HL-60 (cell line): ENCODE measurements at regions not wholly inside any gene's neighbourhood (a gene's known extent, or its start where the extent isn't known, plus 50 kb on each side); places are given as distances from the start of the nearest gene placed in this dataset.

Source experiments
- POLR2AphosphoS5 ChIP-seq: IDR thresholded peaks from 2 replicates; pipeline ENCODE4 v1.6.1; 2012; ENCODE audit warnings: low read depth
- TF ChIP-seq, protein P1 (sequence below): IDR thresholded peaks from one replicate; pipeline ENCODE4 v1.5.1; 2011; ENCODE audit warnings: low read length, control low read depth, inconsistent platforms; ENCODE audit not compliant: insufficient read depth
- TF ChIP-seq, protein P2 (sequence below): IDR thresholded peaks from 2 replicates; pipeline ENCODE4 v1.6.1; 2012; ENCODE audit warnings: low read depth; ENCODE audit not compliant: insufficient replicate concordance

DNA sequence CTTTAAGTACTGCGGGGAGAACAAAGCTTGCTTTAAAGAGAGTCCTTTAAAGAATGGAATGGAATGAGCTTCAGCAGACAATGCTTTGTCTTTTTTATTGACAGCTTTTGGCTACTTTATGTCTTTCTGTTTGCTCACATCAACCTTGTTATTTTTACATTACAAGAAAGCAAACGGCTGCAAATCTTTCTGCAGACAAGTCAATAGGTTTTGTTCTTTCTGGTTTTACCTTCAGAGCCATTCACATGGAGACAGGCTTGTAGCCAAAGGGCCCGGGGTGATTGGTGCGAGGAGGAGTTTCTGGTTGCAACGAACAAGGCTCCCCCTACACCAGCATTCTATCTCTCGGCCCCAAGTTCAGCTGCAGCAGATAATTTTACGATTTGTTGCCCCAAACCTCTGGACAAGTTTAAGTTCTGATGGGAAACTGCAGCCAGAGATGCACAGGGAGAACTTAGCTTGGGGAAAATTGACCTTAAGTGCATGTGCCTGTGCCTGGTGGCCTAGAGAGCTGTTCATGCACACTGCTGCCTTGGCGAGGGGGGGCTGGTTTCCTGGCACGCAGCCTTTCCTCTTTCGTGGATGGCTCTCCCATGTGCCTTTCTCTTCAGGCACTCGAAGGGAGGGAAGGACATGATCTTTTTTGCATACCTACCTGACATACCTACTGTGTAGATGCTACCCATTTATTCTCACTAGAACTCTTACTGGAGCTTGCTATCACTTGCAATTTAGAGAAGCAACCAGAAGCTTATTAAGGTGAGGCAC, 543.2 kb downstream of the DCDC2C start:
- TF ChIP-seq, protein P1, sequence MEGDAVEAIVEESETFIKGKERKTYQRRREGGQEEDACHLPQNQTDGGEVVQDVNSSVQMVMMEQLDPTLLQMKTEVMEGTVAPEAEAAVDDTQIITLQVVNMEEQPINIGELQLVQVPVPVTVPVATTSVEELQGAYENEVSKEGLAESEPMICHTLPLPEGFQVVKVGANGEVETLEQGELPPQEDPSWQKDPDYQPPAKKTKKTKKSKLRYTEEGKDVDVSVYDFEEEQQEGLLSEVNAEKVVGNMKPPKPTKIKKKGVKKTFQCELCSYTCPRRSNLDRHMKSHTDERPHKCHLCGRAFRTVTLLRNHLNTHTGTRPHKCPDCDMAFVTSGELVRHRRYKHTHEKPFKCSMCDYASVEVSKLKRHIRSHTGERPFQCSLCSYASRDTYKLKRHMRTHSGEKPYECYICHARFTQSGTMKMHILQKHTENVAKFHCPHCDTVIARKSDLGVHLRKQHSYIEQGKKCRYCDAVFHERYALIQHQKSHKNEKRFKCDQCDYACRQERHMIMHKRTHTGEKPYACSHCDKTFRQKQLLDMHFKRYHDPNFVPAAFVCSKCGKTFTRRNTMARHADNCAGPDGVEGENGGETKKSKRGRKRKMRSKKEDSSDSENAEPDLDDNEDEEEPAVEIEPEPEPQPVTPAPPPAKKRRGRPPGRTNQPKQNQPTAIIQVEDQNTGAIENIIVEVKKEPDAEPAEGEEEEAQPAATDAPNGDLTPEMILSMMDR: no peak
- no peak for TF ChIP-seq POLR2AphosphoS5
- TF ChIP-seq, protein P2, sequence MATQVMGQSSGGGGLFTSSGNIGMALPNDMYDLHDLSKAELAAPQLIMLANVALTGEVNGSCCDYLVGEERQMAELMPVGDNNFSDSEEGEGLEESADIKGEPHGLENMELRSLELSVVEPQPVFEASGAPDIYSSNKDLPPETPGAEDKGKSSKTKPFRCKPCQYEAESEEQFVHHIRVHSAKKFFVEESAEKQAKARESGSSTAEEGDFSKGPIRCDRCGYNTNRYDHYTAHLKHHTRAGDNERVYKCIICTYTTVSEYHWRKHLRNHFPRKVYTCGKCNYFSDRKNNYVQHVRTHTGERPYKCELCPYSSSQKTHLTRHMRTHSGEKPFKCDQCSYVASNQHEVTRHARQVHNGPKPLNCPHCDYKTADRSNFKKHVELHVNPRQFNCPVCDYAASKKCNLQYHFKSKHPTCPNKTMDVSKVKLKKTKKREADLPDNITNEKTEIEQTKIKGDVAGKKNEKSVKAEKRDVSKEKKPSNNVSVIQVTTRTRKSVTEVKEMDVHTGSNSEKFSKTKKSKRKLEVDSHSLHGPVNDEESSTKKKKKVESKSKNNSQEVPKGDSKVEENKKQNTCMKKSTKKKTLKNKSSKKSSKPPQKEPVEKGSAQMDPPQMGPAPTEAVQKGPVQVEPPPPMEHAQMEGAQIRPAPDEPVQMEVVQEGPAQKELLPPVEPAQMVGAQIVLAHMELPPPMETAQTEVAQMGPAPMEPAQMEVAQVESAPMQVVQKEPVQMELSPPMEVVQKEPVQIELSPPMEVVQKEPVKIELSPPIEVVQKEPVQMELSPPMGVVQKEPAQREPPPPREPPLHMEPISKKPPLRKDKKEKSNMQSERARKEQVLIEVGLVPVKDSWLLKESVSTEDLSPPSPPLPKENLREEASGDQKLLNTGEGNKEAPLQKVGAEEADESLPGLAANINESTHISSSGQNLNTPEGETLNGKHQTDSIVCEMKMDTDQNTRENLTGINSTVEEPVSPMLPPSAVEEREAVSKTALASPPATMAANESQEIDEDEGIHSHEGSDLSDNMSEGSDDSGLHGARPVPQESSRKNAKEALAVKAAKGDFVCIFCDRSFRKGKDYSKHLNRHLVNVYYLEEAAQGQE: no peak
